GM23248 (cell line): ENCODE measurements at regions not wholly inside any gene's neighbourhood (a gene's known extent, or its start where the extent isn't known, plus 50 kb on each side); places are given as distances from the start of the nearest gene placed in this dataset.

Source experiments
- DNase-seq: peaks from one replicate; pipeline ENCODE4 v3.0.0-alpha.2; 2015
- H2AFZ ChIP-seq: fragments of 200-600 bp; sonication (generic); 2 replicates; pipeline ENCODE4 v1.6.1; 2016; ENCODE audit warnings: antibody characterized with exemption
- H3F3A ChIP-seq: fragments of 200-600 bp; sonication (generic); 2 replicates; pipeline ENCODE4 v1.6.1; 2016; ENCODE audit warnings: mild to moderate bottlenecking, antibody characterized with exemption, mixed run types; ENCODE audit not compliant: insufficient read depth
- H3K27ac ChIP-seq: fragments of 200-600 bp; sonication (generic); 2 replicates; pipeline ENCODE4 v1.5.1; 2016; ENCODE audit warnings: mild to moderate bottlenecking
- H3K27me3 ChIP-seq: fragments of 200-600 bp; sonication (generic); replicated peaks from 2 replicates; pipeline ENCODE4 v1.6.1; 2016; ENCODE audit warnings: mild to moderate bottlenecking; ENCODE audit not compliant: insufficient read depth
- H3K36me3 ChIP-seq: fragments of 200-600 bp; sonication (generic); 2 replicates; pipeline ENCODE4 v1.6.1; 2016; ENCODE audit warnings: low read depth, mild to moderate bottlenecking
- H3K4me1 ChIP-seq: fragments of 200-600 bp; sonication (generic); 2 replicates; pipeline ENCODE4 v1.6.1; 2016; ENCODE audit warnings: mild to moderate bottlenecking; ENCODE audit not compliant: insufficient read depth
- H3K4me2 ChIP-seq: fragments of 200-600 bp; sonication (generic); one replicate; pipeline ENCODE4 v1.6.1; 2016; ENCODE audit warnings: mild to moderate bottlenecking; ENCODE audit not compliant: unreplicated experiment
- H3K4me3 ChIP-seq: fragments of 200-600 bp; sonication (generic); 2 replicates; pipeline ENCODE4 v1.5.1; 2016; ENCODE audit warnings: mild to moderate bottlenecking
- H3K79me2 ChIP-seq: fragments of 200-600 bp; sonication (generic); 2 replicates; pipeline ENCODE4 v1.6.1; 2016; ENCODE audit warnings: mild to moderate bottlenecking; ENCODE audit not compliant: insufficient read depth
- H3K9ac ChIP-seq: fragments of 200-600 bp; sonication (generic); 2 replicates; pipeline ENCODE4 v1.6.1; 2016; ENCODE audit warnings: mild to moderate bottlenecking
- H3K9me2 ChIP-seq: fragments of 200-600 bp; sonication (generic); 2 replicates; pipeline ENCODE4 v1.6.1; 2016; ENCODE audit warnings: mixed run types, mild to moderate bottlenecking, moderate library complexity; ENCODE audit not compliant: insufficient read depth
- H3K9me3 ChIP-seq: fragments of 200-600 bp; sonication (generic); one replicate; pipeline ENCODE4 v1.6.1; 2017; ENCODE audit warnings: low read depth
- H4K20me1 ChIP-seq: fragments of 200-600 bp; sonication (generic); 2 replicates; pipeline ENCODE4 v1.6.0; 2016; ENCODE audit not compliant: insufficient read depth
- EZH2 ChIP-seq: fragments of 200-600 bp; sonication (generic); IDR thresholded peaks from 2 replicates; pipeline ENCODE4 v1.6.1; 2018; ENCODE audit warnings: antibody characterized with exemption, mild to moderate bottlenecking; ENCODE audit not compliant: insufficient read depth, poor library complexity, severe bottlenecking
- EZH2phosphoT487 ChIP-seq: fragments of 200-600 bp; sonication (generic); IDR thresholded peaks from 2 replicates; pipeline ENCODE4 v1.6.1; 2018; ENCODE audit warnings: antibody characterized with exemption, moderate library complexity, mild to moderate bottlenecking, low read depth; ENCODE audit not compliant: insufficient read depth
- whole genome bisulfite sequencing, 2 experiments: methylation state at CpG; one replicate each; pipeline ENCODE4 v1.1.6; 2015 to 2017; ENCODE audit warnings: low lambda C conversion rate in 2 of 2, low coverage in 1 of 2; ENCODE audit errors: missing lambda C conversion rate in 2 of 2; 5-methylcytosine and 5-hydroxymethylcytosine counted together
- in situ Hi-C: fragments of 300-500 bp; cut with MboI; formaldehyde crosslinking; loops from 2 replicates; pipeline ENCODE4 v1.15.0; 2020

- H3K9me3 ChIP-seq: no peaks in the 10 kb centered on the region
- no peak for DNase-seq
- no peaks in the 10 kb centered on the region for H3K9me2 ChIP-seq
- peaks cover 9% of the 10 kb centered on the region for H3K27me3 ChIP-seq
- H4K20me1 ChIP-seq: no peaks in the 10 kb centered on the region
- in situ Hi-C loops: no loop called here
- H3K4me2 ChIP-seq: no peak overlapping the region
- no peak for TF ChIP-seq EZH2
- no peak for TF ChIP-seq EZH2phosphoT487
- no peaks in the 10 kb centered on the region for H3F3A ChIP-seq
- H3K4me3 ChIP-seq: no peak overlapping the region
- no peak overlapping the region for H3K9ac ChIP-seq
- H3K79me2 ChIP-seq: no peaks in the 10 kb centered on the region
- H2AFZ ChIP-seq: no peak overlapping the region
- WGBS, 2 experiments: 81 to 82% methylated on average over 12 of the region's 12 CpGs
- H3K4me1 ChIP-seq: no peaks in the 10 kb centered on the region
- H3K27ac ChIP-seq: no peak overlapping the region
- no peaks in the 10 kb centered on the region for H3K36me3 ChIP-seq
Observed at GRCh38 chr7:1360521-1360971, 98.7 kb downstream of the MICALL2 start.

GRCh38 chr7:1361016-1361755, 98.1 kb downstream of the MICALL2 start:
- Histone ChIP-seq H3K4me1 (no peaks in the 10 kb centered on the region), H2AFZ (no peak overlapping the region), H3K79me2 (no peaks in the 10 kb centered on the region), H3K9me3 (no peaks in the 10 kb centered on the region), H3K27me3 (peaks cover 15% of the 10 kb centered on the region), H3K9me2 (no peaks in the 10 kb centered on the region), H3K36me3 (no peaks in the 10 kb centered on the region), H3F3A (no peaks in the 10 kb centered on the region), H3K4me2 (no peak overlapping the region), H3K4me3 (no peak overlapping the region), H4K20me1 (no peaks in the 10 kb centered on the region), H3K27ac (no peak overlapping the region), H3K9ac (no peak overlapping the region)
- no peak for DNase-seq
- WGBS, 2 experiments: 79% methylated on average over 14 of the region's 14 CpGs
- TF ChIP-seq EZH2: no peak
- TF ChIP-seq EZH2phosphoT487: no peak
- in situ Hi-C loops: no loop called here

DNA sequence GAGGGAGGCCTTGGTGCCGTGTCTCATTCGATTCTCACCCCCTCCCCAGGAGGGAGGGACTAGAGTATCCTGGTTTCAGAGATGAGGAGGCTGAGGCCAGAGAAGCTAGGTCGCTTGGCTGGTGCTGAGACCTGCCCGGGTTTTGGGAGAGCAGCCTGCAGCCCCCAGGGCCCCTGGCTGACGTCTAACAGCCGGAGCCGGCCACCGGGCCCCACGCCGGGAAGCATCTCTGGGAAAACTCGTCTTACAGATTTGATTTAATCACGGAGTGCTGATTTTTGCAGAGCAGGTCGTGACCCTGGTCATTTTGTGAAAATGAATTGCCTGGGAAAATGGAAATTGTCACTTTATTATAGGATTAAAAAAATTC, 97.5 kb downstream of the MICALL2 start:
- 45 to 56% methylated on average over 13 of the region's 13 CpGs for WGBS, 2 experiments
- Histone ChIP-seq H3K27me3 (peaks cover 15% of the 10 kb centered on the region), H3K9me3 (no peaks in the 10 kb centered on the region), H3K4me2 (no peak overlapping the region), H4K20me1 (no peaks in the 10 kb centered on the region), H3K79me2 (no peaks in the 10 kb centered on the region), H2AFZ (no peak overlapping the region), H3K4me1 (no peaks in the 10 kb centered on the region), H3K4me3 (no peak overlapping the region), H3F3A (no peaks in the 10 kb centered on the region), H3K9ac (no peak overlapping the region), H3K36me3 (no peaks in the 10 kb centered on the region), H3K27ac (no peak overlapping the region), H3K9me2 (no peaks in the 10 kb centered on the region)
- in situ Hi-C loops: no loop called here
- DNase-seq: no peak
- TF ChIP-seq EZH2phosphoT487 (no peak), EZH2 (no peak)

DNA sequence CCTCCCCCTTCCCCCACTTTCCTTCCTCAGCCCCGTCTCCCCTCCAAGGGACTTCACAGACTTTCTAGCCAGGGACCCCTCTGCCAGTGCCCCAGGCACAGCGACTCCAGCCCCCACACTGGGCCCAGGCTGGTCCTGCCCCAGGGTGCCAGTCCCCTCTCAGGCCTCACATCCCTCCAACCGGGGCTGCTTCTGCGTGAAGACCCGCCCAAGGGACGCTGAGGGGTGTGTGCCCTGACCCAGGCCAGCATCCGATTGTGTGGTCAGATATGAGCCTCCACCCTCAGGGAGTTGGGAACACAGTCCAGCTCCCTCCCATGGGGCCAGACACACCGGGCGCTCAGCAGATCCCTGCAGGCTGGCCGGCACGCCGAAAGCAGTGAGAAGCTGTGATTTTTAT, 97.0 kb downstream of the MICALL2 start:
- Histone ChIP-seq H3K27me3 (peaks cover 18% of the 10 kb centered on the region), H4K20me1 (no peaks in the 10 kb centered on the region), H3K9ac (no peak overlapping the region), H3K4me1 (no peaks in the 10 kb centered on the region), H3K9me3 (no peaks in the 10 kb centered on the region), H3K4me3 (no peak overlapping the region), H3K36me3 (no peaks in the 10 kb centered on the region), H3K9me2 (no peaks in the 10 kb centered on the region), H3F3A (no peaks in the 10 kb centered on the region), H3K4me2 (no peak overlapping the region), H3K27ac (no peak overlapping the region), H2AFZ (no peak overlapping the region), H3K79me2 (no peaks in the 10 kb centered on the region)
- WGBS, 2 experiments: 51 to 52% methylated on average over 12 of the region's 12 CpGs
- DNase-seq: no peak
- no peak for TF ChIP-seq EZH2phosphoT487
- no peak for TF ChIP-seq EZH2
- in situ Hi-C loops: no loop called here
